ENCODE measurements at regions not wholly inside any gene's neighbourhood (a gene's known extent, or its start where the extent isn't known, plus 50 kb on each side); places are given as distances from the start of the nearest gene placed in this dataset.

- DNase-seq (ENCODE audit: low read depth, low spot score), result no peak
- POLR2A ChIA-PET, result no interaction called here
- H3K9me3 ChIP-seq (ENCODE audit: control insufficient read depth in 1 of 2, insufficient read depth in 1 of 2, low read depth in 1 of 2, low read length in 2 of 2), result no peaks in the 10 kb centered on the region
- intact Hi-C loops (cut with micrococcal nuclease), result no loop called here
- RAD21 ChIA-PET (ENCODE audit: low non-redundant PET in 1 of 2, low total read pairs in 2 of 2, uncharacterized antibody in 2 of 2, unreplicated experiment in 2 of 2), result no interaction called here
- H4K20me1 ChIP-seq (ENCODE audit: insufficient read depth), result no peaks in the 10 kb centered on the region
- TF ChIP-seq CTCF (IDR thresholded peaks at IDR 0.05 in 2 of 3, conservative IDR thresholded peaks at IDR 0.05 in 1 of 3; ENCODE audit: borderline replicate concordance in 1 of 3, insufficient read depth in 1 of 3, low read depth in 2 of 3, low read length in 2 of 3), result peak in 1 of 3 experiments; percentile 38; a peak in 2 of 6 replicates
- no peak for TF ChIP-seq YY1 (IDR thresholded peaks at IDR 0.05; ENCODE audit: extremely low read depth, insufficient replicate concordance, low read depth, low read length)
- TF ChIP-seq EGR1 (IDR thresholded peaks at IDR 0.05; ENCODE audit: low read depth), result no peak
- H3K4me1 ChIP-seq (ENCODE audit: control insufficient read depth in 1 of 2, insufficient read depth in 2 of 2, low read length in 2 of 2), result no peaks in the 10 kb centered on the region
- no peak overlapping the region for H3K4me2 ChIP-seq (ENCODE audit: low read length)
- H3K79me2 ChIP-seq (ENCODE audit: insufficient read depth, low read length), result no peaks in the 10 kb centered on the region
- no peak overlapping the region for H3K9ac ChIP-seq (ENCODE audit: low read length)
- no peak overlapping the region for H3K4me3 ChIP-seq (replicated peaks in 1 of 2; ENCODE audit: low read depth in 1 of 2, low read length in 2 of 2)
- CTCF ChIA-PET, result no interaction called here
- H3K27me3 ChIP-seq (ENCODE audit: insufficient read depth, low read length), result peaks cover 28% of the 10 kb centered on the region
- peak; percentile 69 for ATAC-seq
- H2AFZ ChIP-seq (ENCODE audit: low read depth, low read length, poor library complexity, severe bottlenecking), result no peak overlapping the region
- no peak overlapping the region for H3K27ac ChIP-seq (ENCODE audit: low read depth, low read length)
- H3K9me2 ChIP-seq (ENCODE audit: insufficient read depth), result no peaks in the 10 kb centered on the region
- no TSS peak for BruUV-seq (replicated peaks)
- no peaks in the 10 kb centered on the region for H3K36me3 ChIP-seq (ENCODE audit: control insufficient read depth in 1 of 2, insufficient read depth in 2 of 2, low read length in 2 of 2)
Observed at GRCh38 chr9:89808076-89808755, 203.4 kb downstream of the GADD45G start.

DNA sequence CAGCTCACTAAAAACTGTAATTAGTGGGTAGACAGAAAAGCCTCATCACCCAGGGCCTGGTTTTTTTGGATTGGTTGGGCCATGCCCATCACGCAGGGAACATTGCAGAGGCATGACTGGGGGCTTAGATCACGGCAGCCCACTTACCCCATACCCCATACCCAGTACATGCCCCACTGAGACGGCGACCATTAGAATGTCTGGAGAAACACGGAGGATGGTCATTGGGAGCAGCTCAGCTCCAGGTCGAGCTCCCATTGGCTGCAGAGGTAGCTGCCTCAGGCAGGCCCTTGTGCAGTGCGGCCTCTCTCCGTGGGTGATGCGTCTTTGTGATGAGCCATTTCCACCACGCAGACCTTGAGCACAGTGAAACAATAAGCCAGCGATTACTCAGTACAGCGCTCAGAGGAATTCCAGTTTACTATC, 204.0 kb downstream of the GADD45G start:
- H3K4me2 ChIP-seq (ENCODE audit: low read length), result no peak overlapping the region
- H3K79me2 ChIP-seq (ENCODE audit: insufficient read depth, low read length), result no peaks in the 10 kb centered on the region
- no peak overlapping the region for H2AFZ ChIP-seq (ENCODE audit: low read depth, low read length, poor library complexity, severe bottlenecking)
- POLR2A ChIA-PET, result no interaction called here
- BruUV-seq (replicated peaks), result no TSS peak
- CTCF ChIA-PET, result no interaction called here
- intact Hi-C loops (cut with micrococcal nuclease), result no loop called here
- H3K9ac ChIP-seq (ENCODE audit: low read length), result no peak overlapping the region
- no peak overlapping the region for H3K4me3 ChIP-seq (replicated peaks in 1 of 2; ENCODE audit: low read depth in 1 of 2, low read length in 2 of 2)
- DNase-seq (ENCODE audit: low read depth, low spot score), result no peak
- no peaks in the 10 kb centered on the region for H3K9me3 ChIP-seq (ENCODE audit: control insufficient read depth in 1 of 2, insufficient read depth in 1 of 2, low read depth in 1 of 2, low read length in 2 of 2)
- RAD21 ChIA-PET (ENCODE audit: low non-redundant PET in 1 of 2, low total read pairs in 2 of 2, uncharacterized antibody in 2 of 2, unreplicated experiment in 2 of 2), result no interaction called here
- H3K36me3 ChIP-seq (ENCODE audit: control insufficient read depth in 1 of 2, insufficient read depth in 2 of 2, low read length in 2 of 2), result no peaks in the 10 kb centered on the region
- H3K9me2 ChIP-seq (ENCODE audit: insufficient read depth), result no peaks in the 10 kb centered on the region
- no peak overlapping the region for H3K27ac ChIP-seq (ENCODE audit: low read depth, low read length)
- H4K20me1 ChIP-seq (ENCODE audit: insufficient read depth), result no peaks in the 10 kb centered on the region
- no peak for TF ChIP-seq CEBPB (IDR thresholded peaks at IDR 0.05; ENCODE audit: low read depth)
- no peak for TF ChIP-seq ZBTB33 (IDR thresholded peaks at IDR 0.05; ENCODE audit: extremely low read depth, insufficient replicate concordance, low read length)
- TF ChIP-seq FOSL1 (IDR thresholded peaks at IDR 0.05; ENCODE audit: low read depth), result no peak
- TF ChIP-seq SRF (IDR thresholded peaks at IDR 0.05; ENCODE audit: low read depth), result no peak
- no peak for TF ChIP-seq RAD21 (IDR thresholded peaks at IDR 0.05; ENCODE audit: low read depth)
- TF ChIP-seq CBX3 (IDR thresholded peaks at IDR 0.05; ENCODE audit: low read depth), result no peak
- no peak for TF ChIP-seq CTCF (IDR thresholded peaks at IDR 0.05 in 2 of 3, conservative IDR thresholded peaks at IDR 0.05 in 1 of 3; ENCODE audit: borderline replicate concordance in 1 of 3, insufficient read depth in 1 of 3, low read depth in 2 of 3, low read length in 2 of 3)
- no peak for TF ChIP-seq POLR2AphosphoS5 (IDR thresholded peaks at IDR 0.05; ENCODE audit: low read depth, low read length)
- no peak for TF ChIP-seq ZFX (IDR thresholded peaks at IDR 0.05)
- TF ChIP-seq JUND (IDR thresholded peaks at IDR 0.05), result no peak
- no peak for TF ChIP-seq EZH2phosphoT487 (IDR thresholded peaks at IDR 0.05; ENCODE audit: borderline replicate concordance)
- TF ChIP-seq TCF7L2 (IDR thresholded peaks at IDR 0.05; ENCODE audit: borderline replicate concordance, extremely low read depth, insufficient read depth, insufficient read length), result no peak
- no peaks in the 10 kb centered on the region for H3K4me1 ChIP-seq (ENCODE audit: control insufficient read depth in 1 of 2, insufficient read depth in 2 of 2, low read length in 2 of 2)
- ATAC-seq, result no peak
- peaks cover 23% of the 10 kb centered on the region for H3K27me3 ChIP-seq (ENCODE audit: insufficient read depth, low read length)
